ENCODE measurements at regions not wholly inside any gene's neighbourhood (a gene's known extent, or its start where the extent isn't known, plus 50 kb on each side); places are given as distances from the start of the nearest gene placed in this dataset.
"Not testable (repeated sequence)": the region's sequence is repeated elsewhere in the genome, so short reads cannot be mapped to it uniquely, and the experiment has no call there.

DNA sequence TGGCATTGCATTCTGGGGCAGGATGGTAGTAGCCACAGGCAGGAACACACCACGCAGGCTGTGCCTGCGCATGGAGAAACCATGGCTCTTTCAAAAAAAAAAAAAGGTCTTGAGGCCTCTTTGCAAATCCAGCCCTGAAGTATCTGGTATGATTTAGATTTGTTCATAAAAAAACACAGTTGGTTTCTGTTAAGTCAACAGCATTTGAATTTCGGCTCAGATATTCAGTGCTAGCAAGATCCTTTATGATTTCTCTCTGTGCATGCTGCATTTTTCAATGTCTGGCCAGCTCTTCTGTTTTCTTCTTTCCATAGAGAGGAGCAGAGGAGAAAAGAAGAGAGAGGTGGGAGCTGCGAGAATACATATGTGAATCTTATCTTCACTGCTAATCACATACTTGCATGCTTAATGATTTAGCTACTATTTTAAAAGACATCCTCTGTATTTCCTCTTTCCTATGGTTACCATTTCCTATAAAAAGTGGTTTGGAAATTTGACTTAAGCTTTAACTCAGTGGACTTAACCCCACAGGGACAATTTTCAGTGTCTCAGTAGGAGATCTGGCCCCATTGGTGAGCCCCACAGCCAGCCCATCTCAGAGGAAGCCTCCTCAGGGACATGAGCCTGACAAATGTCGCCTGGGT lies 214.3 kb upstream of the APCDD1 start:
- DNase-seq (ENCODE audit: low read depth in 4 of 4, low spot score in 3 of 4): no peak

DNA sequence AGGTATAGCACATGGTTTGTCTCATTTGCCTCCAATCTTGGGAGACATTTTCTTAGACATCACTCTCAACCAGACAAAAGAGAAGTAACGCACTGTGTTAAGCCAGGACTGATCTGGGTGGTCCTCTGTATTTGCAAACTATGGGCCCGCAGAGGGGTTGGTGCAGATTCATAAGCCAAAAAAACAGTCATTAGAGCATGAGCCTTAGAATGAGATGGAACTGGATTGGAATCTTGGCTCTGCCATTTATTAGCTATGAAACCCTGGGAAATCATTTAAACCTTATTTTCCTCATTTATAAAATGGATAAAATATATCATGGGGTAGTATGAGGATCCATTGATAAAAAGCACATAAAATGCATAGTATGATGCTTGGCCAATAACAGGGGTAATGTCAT lies 213.5 kb upstream of the APCDD1 start:
- no peak for DNase-seq (ENCODE audit: low read depth in 4 of 4, low spot score in 3 of 4)

DNA sequence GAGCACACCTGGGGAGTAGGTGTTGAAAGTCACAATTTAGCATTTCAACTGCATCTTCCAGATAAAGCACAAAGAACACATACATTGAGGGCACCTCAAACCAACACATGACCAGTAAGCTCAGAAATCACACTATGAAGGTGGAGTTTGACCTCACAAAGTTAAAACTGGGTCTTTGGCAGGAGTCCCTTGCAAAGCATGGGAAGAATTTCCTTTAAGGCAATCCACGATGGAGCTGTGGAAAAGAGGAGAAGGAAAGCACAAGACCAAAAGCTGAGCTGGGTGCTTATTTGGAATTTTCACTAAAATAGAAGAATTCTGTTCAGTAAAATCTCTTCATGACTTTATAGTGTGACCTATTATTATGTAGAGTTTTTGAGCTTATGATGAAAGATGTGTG lies 212.9 kb upstream of the APCDD1 start:
- DNase-seq (ENCODE audit: low read depth in 4 of 4, low spot score in 3 of 4): no peak

DNA sequence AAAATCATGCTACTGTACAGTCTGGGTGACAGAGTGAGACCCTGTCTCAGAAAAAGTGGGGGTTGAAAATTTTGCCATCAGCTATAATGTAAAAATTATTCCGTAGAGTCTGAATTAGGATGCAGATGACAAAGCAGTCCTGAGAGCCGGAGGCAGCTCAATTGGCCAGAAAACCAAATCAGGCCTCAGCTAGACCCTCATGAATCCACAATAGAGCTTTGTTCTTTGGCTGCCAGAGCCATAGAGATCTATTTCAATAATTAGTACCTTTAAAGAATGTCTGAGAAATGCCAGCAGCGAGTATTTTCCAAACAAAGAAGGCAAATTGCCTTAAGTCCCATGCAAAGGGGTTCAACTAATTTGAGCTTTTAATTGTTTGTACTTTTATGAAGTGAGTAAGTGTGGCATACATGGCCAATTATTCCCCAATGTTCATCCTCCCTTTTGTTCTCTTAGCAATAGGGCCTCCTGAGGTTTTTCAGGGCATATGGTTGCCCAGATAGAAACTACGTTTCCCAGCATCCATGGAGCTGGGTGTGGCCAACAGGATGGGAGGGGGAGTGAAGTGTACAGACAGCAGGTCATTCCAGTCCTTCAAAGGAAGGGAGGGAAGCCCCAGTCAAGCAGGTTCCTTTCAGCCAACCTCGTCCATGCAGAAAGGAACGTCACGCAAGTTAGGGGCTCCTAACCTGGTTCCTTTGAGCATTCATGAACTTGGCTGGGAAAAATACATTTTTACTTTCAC lies 211.3 kb upstream of the APCDD1 start:
- no peak for DNase-seq (ENCODE audit: low read depth in 4 of 4, low spot score in 3 of 4)

DNA sequence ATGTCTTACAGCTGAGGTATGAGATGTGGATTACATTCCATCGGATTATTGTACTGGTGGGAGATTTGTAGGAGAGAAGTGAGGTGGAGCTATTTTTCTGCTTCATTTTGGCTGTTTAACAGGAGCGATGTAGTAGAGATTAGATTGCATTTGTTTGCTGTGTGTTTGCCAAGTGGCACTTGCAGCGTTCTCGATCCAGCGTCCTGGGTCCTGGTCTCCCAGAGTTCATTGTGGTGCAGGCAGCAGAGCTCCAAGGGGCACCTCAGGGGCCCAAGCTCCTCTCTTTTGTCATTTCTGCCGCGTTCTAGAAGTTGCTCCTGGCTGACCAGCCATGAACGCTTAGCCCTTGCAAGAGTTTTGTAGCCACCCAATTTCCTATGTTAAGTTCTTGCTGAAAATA lies 210.1 kb upstream of the APCDD1 start:
- no peak for DNase-seq (ENCODE audit: low read depth in 4 of 4, low spot score in 3 of 4)

DNA sequence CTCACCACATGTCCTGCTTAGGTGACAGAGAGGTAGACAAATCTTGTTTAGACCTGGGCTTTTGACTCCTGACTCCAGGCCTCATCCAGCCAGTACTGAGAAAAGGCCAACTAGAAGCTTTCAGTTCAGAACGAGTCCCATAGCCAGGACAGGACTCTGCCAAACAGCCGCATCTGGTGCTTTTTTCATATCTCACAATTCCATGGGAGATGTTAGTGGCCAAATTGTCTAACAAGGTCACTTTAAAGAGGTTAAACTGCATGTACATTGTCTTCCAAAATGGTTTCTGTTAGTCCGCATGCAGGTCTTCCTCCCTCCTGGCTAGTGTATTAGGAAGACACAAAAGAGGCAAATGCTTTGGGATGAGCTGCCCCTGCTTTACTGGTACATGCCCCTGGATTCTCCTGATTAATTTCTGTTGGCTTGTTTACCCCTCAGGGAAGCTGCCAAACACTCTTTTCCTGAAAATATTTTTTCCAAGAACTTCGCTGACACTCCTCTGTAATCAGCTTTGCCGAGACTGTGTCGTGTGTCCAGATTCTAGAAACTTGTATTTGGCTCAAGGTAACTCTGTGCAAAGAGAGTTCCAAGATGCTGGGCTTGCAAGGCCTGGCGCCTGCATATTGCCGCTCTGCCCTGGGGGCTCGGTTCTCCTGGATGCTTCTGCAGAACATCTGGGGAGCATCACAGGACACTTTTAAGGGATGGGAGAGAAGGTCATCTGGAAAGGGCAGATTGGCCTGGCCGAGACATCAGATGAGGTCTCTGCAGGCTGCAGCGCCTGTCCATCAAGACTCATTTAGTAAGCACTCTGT lies 209.2 kb upstream of the APCDD1 start:
- no peak for DNase-seq (ENCODE audit: low read depth in 4 of 4, low spot score in 3 of 4)

DNA sequence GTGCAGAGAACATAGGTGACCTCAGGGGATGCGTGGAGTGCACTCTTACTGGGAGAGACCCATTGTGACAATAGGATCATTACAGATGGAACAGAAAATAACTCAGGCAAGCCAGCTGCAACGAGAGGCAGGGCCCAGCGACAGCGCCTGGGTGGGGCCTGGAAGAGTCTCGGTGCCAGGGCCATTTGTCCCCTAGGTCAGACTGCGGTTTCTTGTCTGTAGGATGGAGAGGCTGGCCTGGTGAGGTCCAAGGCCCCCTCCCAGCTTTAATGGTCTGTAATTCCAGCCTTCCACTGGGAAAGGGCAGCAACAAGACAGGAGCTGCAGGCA lies 208.6 kb upstream of the APCDD1 start:
- DNase-seq (ENCODE audit: low read depth in 4 of 4, low spot score in 3 of 4): no peak

DNA sequence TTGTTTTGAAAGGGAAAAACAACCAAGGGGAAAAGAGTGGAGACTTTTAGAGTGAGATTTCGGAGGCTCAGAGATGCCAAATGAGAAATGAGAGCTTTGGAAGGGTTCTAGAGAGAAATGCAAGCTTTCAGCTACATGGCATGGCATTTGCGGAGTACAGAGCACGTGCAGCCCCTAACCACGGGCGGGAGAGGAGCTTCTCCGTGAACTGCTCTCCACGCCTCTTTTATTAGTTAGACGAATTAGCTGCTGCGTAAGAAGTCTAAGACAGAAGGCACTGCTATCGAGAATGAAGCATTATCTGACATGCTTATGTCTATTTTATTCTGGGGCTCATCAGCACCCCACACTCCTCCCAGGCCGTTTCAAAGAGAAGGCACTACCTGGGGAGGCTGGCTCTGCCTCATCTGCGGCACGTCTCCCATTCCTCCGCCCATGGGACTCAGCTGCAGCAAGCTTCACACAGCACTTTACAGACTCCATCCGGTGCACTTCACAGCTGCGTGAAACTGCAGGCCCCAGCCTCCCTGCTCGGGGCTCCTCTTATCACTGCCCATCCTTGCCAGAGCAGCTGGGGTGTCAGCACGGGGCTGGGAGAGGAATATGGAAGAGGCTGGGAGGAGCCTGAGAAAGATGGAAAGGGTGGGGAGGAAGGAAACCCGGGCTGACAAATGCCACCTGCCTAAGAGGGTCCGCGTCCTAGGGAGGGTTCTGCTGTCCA lies 207.3 kb upstream of the APCDD1 start:
- no peak for DNase-seq (ENCODE audit: low read depth in 4 of 4, low spot score in 3 of 4)

DNA sequence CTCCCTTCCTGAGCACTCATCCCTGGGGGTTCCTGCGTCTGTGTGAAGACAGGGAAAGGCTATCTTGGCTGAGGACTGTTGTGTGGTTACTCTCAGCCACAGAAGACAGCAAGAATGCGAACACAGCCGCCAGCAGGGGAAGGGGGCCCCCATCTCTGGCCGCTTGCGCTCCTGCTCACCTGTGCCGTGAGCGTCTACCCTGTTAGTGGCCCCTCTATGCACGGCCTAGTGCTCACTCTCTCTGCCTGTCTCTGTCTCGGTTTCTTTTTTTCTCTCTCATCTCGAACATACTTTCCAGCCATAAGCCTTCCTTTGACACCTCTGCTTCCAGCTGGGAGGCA lies 206.7 kb upstream of the APCDD1 start:
- DNase-seq (ENCODE audit: low read depth in 4 of 4, low spot score in 3 of 4): no peak

DNA sequence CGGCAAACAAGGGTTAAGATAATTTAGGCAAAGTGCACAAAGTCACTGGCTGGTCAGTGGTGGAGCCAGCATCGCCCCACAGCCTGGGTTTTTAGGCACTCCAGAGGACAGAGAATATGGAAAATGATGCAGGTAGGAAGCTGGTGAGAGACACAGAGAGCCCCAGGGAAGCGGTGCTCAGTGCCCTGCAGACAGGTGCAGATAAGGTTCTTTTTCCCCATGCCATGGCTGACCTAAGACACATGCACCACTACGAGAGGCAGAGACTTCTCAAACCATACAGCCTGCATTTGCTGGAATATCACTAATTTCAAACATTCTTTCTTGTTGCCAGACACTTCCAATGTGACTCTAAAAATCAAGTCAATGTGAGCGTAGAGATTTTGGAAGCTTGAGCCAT lies 205.7 kb upstream of the APCDD1 start:
- DNase-seq (ENCODE audit: low read depth in 4 of 4, low spot score in 3 of 4): no peak

DNA sequence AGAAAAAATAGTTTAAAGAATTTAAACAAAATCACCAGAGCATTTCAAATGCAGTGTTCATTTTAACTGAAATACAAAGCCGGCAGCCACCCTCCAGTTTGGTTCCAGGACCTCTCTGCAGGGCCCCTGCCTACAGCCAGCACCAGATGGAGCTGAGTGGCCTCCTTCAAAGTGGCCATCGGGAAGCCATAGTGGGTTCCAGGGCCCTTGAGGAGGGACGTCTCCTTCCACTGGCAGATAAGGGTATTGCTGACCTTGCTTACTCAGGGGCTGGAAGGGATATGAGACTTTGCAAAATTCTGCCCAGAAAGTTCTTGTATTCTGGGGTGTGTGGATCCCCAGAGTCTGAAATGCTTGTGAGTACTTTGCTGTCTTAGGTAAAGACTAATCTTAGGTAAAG lies 205.2 kb upstream of the APCDD1 start:
- no peak for DNase-seq (ENCODE audit: low read depth in 4 of 4, low spot score in 3 of 4)

DNA sequence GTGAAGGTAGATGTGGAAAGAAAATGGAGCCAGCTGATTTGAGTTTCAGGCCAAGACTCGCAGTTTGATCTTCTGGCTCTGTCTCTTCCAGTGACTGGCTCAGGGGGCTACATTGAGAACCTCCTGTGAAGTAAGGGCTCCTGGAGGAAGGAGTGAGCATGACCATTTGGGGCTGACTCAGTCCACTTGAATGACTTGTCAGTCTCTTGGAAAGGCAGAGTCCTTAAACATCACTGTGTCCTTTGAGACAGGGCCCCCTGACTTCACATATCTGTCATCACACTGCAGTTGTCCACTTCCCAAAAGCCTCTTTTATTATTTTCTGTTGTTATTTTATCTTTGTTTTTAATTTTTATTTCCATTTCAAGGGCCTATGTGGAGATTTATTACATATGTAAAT lies 204.6 kb upstream of the APCDD1 start:
- no peak for DNase-seq (ENCODE audit: low read depth in 4 of 4, low spot score in 3 of 4)

DNA sequence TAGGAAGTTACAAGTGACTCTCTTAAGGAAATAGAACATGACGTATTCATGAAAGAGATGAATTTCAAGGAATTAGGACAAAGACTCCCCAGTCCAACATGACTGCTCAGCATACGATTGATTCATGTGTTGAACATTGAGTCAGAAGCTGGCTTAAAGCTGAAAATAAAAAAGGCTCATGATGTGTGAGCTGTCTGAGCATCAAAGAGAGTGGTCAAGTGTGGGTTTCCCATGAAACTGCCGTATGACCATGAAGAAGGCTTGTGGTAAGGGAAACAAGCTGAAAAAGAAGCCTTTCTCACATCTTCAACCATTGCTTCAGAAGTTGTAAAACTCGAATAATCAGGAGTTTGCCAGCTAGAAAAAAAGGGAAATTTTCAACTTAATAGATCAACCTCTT lies 201.9 kb upstream of the APCDD1 start:
- no peak for DNase-seq (ENCODE audit: low read depth in 4 of 4, low spot score in 3 of 4)

DNA sequence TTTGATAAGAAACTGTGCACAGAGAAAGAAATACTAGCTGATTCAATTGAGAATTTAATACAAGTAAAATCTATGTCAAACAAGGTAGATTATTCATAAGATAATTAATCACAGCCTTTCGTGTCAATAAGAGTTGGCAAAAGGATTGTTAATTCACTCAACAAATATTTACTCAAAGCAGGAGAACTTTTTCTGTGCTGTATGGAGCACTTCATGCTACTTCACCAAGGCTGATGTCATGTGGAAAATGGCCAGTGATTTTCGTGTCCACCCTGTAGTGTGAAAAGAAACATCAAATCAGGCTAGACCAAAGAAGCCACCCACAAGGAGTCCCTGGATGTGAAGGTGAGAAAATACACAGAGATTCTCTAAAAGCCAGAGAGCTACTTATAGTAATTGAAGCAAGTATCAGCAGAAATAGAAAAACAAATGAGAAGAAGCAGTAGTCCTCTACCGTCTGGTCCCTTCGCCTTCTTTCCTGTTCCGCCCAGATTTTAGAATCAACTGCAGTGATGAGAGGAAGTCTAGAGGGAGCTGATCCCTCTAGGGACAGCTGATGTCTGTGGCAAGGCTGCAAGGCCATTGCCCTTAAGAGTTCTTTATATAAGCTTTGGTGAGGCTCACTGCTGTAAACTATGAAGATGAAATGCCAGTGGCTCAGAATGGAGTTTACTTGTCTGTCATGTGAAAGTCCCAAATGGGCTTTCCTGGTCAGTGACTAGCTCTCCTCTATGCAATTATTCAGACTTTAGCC lies 201.3 kb upstream of the APCDD1 start:
- no peak for DNase-seq (ENCODE audit: low read depth in 4 of 4, low spot score in 3 of 4)

DNA sequence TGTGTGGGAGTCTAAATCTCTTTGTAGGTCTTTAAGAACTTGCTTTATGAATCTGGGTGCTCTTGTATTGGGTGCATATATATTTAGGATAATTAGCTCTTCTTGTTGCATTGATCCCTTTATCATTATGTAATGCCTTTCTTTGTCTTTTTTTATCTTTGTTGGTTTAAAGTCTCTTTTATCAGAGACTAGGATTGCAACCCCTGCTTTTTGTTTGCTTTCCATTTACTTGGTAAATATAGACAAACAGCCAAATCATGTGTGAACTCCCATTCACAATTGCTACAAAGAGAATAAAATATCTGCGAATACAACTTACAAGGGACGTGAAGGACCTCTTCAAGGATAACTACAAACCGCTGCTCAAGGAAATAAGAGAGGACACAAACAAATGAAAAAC lies 198.2 kb upstream of the APCDD1 start:
- DNase-seq (ENCODE audit: low read depth in 4 of 4, low spot score in 3 of 4): not testable (repeated sequence)

DNA sequence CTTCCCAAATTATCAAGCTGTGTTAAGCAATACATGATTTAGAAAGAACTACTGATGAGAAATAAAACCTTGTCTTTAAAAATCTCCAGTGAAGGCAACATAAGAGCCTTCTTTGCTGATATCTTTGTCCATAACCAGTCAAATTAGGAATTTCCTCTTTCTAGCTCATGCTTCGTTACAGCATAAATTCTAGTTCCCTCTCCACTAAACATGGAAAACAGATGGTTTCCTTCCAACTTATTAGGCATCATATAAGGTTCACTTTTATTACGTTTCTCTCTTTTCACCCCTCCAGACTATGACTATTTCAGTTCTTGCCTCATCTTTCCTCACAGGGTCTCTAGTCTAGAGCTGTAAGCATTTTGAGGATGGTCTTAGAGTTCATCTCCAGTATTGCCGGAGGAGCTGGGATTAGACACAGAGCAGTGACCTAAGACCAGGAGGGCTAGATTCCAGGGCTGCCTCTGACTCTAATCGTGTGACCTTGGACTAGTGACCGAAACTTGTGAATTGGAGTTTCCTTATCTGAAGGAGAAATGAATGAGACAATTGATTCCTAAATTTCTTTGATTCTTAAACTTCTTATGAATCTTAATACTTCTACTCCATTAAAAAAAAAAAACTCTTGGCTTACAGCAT lies 195.5 kb upstream of the APCDD1 start:
- DNase-seq (ENCODE audit: low read depth in 4 of 4, low spot score in 3 of 4): no peak

DNA sequence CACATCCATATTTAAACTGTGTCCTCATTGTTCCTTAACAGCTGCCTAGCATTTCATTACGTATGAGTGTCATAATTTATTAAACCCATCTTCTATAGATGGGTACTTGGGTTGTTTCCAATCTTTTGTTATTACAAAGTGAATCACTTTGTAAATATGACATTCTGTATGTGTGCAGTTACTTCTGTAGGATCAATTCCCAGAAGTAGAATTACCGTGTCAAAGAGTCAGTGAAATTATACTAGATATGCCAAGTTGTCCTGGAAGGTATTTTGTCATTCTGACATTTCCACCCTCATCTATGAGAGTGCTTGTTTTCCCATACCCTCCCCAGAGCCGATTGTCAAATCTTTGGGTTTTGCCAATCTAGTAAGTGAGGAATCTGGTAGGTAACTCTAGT lies 194.5 kb upstream of the APCDD1 start:
- no peak for DNase-seq (ENCODE audit: low read depth in 4 of 4, low spot score in 3 of 4)

DNA sequence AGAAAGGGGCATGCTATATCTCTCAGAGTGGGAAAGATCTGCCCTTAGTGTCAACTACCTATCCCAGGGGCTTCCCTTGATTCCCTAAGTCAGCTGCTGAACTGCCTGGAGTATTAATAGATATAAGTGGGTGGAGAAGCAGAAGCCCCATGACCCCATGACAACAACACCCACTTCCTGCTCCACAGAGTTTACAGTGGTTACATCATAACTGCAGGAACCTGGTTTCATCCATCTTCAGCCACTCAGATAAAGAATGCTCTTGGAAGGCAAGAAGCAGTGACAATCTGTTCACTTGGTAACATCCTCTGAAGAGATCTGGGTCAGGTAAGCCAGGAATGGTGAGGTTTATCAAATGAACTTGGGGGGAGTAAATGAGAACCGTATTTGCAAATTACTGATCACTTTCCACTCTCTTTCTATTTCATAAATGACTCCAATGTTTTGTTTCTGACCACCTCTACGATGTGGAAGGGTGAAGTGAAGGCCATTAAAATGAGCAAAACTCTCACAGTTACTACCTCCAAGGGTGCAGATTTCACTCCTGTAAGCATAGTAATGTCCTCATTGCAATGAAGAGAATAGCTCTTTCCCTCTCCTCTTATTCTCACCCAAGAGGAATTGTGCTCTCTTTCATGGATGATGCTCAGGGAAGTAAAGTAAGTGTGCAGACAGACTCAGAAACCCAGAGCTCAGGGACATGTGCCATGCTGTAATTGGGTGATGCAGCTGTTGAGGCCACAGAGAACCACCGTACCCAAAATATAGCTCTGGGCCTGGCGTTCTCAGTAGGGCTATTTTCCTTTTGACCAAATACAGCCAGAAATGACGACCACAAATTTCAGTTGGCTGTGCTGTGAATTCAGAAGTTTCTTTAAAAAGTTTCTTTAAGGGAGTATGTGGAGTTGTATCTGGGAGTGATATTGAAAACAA lies 192.8 kb upstream of the APCDD1 start:
- no peak for DNase-seq (ENCODE audit: low read depth in 4 of 4, low spot score in 3 of 4)

DNA sequence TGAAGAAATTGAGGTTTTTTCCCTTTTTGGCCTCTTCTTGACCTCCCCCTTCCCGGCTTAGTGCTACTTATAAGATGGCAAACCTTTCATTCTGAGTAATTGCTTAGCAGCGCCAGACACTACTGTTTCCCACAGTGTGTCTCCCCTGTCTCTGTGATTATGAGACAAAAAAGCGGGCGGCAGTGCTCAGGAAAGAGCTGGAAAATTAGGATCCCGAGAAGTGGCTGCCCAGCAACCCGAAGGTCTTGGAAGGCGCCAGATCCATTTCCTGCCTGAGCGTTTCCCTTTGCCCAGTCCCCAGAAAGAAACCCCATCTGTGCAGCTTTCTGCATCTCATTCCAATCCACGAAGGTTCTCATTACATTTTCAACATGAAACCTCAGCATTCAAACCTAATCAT lies 191.9 kb upstream of the APCDD1 start:
- DNase-seq (ENCODE audit: low read depth in 4 of 4, low spot score in 3 of 4): no peak
